ENCODE measurements at regions not wholly inside any gene's neighbourhood (a gene's known extent, or its start where the extent isn't known, plus 50 kb on each side); places are given as distances from the start of the nearest gene placed in this dataset.

- DNase-seq (ENCODE audit: low spot score in 2 of 2, unreplicated experiment in 2 of 2), result no peak
- H3K27ac Mint-ChIP-seq, result no peak overlapping the region
- peaks cover 38% of the 10 kb centered on the region for H3K27me3 Mint-ChIP-seq (ENCODE audit: low read depth)
- H3K36me3 Mint-ChIP-seq, result no peaks in the 10 kb centered on the region
- no peak overlapping the region for H3K4me3 Mint-ChIP-seq
- TF ChIP-seq CTCF (IDR thresholded peaks at IDR 0.05; ENCODE audit: unreplicated experiment), result no peak
- H3K9me3 Mint-ChIP-seq, result peaks cover 8% of the 10 kb centered on the region
- H3K4me1 Mint-ChIP-seq, result no peaks in the 10 kb centered on the region
These were observed 66.0 kb upstream of the FCN1 start for GRCh38 chr9:134983506-134984371.

- Mint-ChIP-seq H3K4me1 (no peaks in the 10 kb centered on the region), H3K9me3 (peaks cover 8% of the 10 kb centered on the region), H3K4me3 (no peak overlapping the region), H3K36me3 (no peaks in the 10 kb centered on the region), H3K27me3 (ENCODE audit: low read depth) (peaks cover 40% of the 10 kb centered on the region), H3K27ac (no peak overlapping the region)
- DNase-seq (ENCODE audit: low spot score in 2 of 2, unreplicated experiment in 2 of 2), result no peak
- TF ChIP-seq CTCF (IDR thresholded peaks at IDR 0.05; ENCODE audit: unreplicated experiment), result no peak
These were observed 66.9 kb upstream of the FCN1 start for GRCh38 chr9:134984372-134985265.

- H3K9me3 Mint-ChIP-seq, result peaks cover 8% of the 10 kb centered on the region
- no peaks in the 10 kb centered on the region for H3K4me1 Mint-ChIP-seq
- H3K27me3 Mint-ChIP-seq (ENCODE audit: low read depth), result peaks cover 37% of the 10 kb centered on the region
- no peak overlapping the region for H3K27ac Mint-ChIP-seq
- no peak for DNase-seq (ENCODE audit: low spot score in 2 of 2, unreplicated experiment in 2 of 2)
- no peak for TF ChIP-seq CTCF (IDR thresholded peaks at IDR 0.05; ENCODE audit: unreplicated experiment)
- H3K36me3 Mint-ChIP-seq, result no peaks in the 10 kb centered on the region
- no peak overlapping the region for H3K4me3 Mint-ChIP-seq
These were observed 67.7 kb upstream of the FCN1 start for GRCh38 chr9:134985451-134985850.

GRCh38 chr9:134986957-134987356 lies 69.2 kb upstream of the FCN1 start:
- no peaks in the 10 kb centered on the region for H3K4me1 Mint-ChIP-seq
- H3K27me3 Mint-ChIP-seq (ENCODE audit: low read depth), result peaks cover 26% of the 10 kb centered on the region
- H3K27ac Mint-ChIP-seq, result no peak overlapping the region
- DNase-seq (ENCODE audit: low spot score in 2 of 2, unreplicated experiment in 2 of 2), result no peak
- peaks cover 8% of the 10 kb centered on the region for H3K9me3 Mint-ChIP-seq
- no peaks in the 10 kb centered on the region for H3K36me3 Mint-ChIP-seq
- no peak for TF ChIP-seq CTCF (IDR thresholded peaks at IDR 0.05; ENCODE audit: unreplicated experiment)
- H3K4me3 Mint-ChIP-seq, result no peak overlapping the region

GRCh38 chr9:134987376-134987775 lies 69.7 kb upstream of the FCN1 start:
- H3K27ac Mint-ChIP-seq, result no peak overlapping the region
- TF ChIP-seq CTCF (IDR thresholded peaks at IDR 0.05; ENCODE audit: unreplicated experiment), result no peak
- no peaks in the 10 kb centered on the region for H3K36me3 Mint-ChIP-seq

More at GRCh38 chr9:134987376-134987775, 69.7 kb upstream of the FCN1 start:
- DNase-seq (ENCODE audit: low spot score in 2 of 2, unreplicated experiment in 2 of 2), result no peak
- no peaks in the 10 kb centered on the region for H3K4me1 Mint-ChIP-seq
- H3K4me3 Mint-ChIP-seq, result no peak overlapping the region
- H3K27me3 Mint-ChIP-seq (ENCODE audit: low read depth), result peaks cover 24% of the 10 kb centered on the region
- H3K9me3 Mint-ChIP-seq, result peaks cover 8% of the 10 kb centered on the region

All from mesothelial cell of epicardium (in vitro differentiated cells).